Colonic mucosa (tissue), 4 donors: ENCODE measurements at regions not wholly inside any gene's neighbourhood (a gene's known extent, or its start where the extent isn't known, plus 50 kb on each side); places are given as distances from the start of the nearest gene placed in this dataset.

ENCODE experiments used
- DNase-seq: peaks from one replicate; pipeline ENCODE4 v3.0.0-alpha.2; 2020
- H3K27ac ChIP-seq: fragments of 200-600 bp; one replicate; pipeline ENCODE4 v1.8.0; 2021
- H3K27me3 ChIP-seq: fragments of 200-600 bp; one replicate; pipeline ENCODE4 v1.8.0; 2021
- H3K36me3 ChIP-seq: fragments of 200-600 bp; one replicate; pipeline ENCODE4 v1.8.0; 2021
- H3K4me1 ChIP-seq: fragments of 200-600 bp; one replicate; pipeline ENCODE4 v1.8.0; 2021; ENCODE audit warnings: mild to moderate bottlenecking
- H3K4me3 ChIP-seq: fragments of 200-600 bp; one replicate; pipeline ENCODE4 v1.8.0; 2021
- H3K9ac ChIP-seq, 2 donors: one replicate each; pipeline ENCODE4 v1.7.0; 2013; ENCODE audit warnings: control low read depth in 2 of 2, low read depth in 2 of 2, low read length in 2 of 2
- H3K9me3 ChIP-seq: fragments of 200-600 bp; one replicate; pipeline ENCODE4 v1.8.0; 2021
- intact Hi-C: fragments of 100-400 bp; cut with DNase I; formaldehyde crosslinking; loops from one replicate; pipeline ENCODE4 v1.14.1; 2022
- TF ChIP-seq, protein P1 (sequence below): fragments of 200-600 bp; IDR thresholded peaks from one replicate; pipeline ENCODE4 v1.8.0; 2022; ENCODE audit warnings: antibody characterized with exemption, mild to moderate bottlenecking
- donor health status: healthy.
- donor health status: DM: no; HTN: no; CAD: no.
- donor health status: DM: no; HTN: no; CAD: no.

DNA sequence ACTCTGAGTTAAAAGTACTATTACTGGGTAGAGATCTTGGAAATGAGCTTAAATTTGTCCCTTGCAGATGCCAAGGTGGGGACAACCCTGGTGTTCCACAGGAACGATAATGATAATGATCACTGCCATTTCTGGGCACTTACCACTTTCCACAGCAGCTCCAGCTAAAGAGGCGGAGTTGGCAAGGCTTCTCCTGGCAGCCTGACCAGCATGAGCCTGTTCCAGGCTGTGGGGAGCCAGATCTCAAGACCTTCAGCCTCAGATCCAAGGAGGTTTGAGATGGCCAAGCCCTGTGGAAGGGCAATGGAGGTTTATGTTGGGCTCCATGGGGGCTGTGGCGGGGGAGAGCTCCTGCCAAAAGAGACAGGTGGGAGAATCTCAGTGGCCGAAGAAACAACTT is 244.9 kb upstream of the MVB12B start:
- no peaks in the 10 kb centered on the region for H3K4me1 ChIP-seq
- DNase-seq: no peak
- H3K4me3 ChIP-seq: no peak overlapping the region
- no peaks in the 10 kb centered on the region for H3K36me3 ChIP-seq
- H3K9me3 ChIP-seq: no peaks in the 10 kb centered on the region
- intact Hi-C loops: no loop called here
- TF ChIP-seq, protein P1, sequence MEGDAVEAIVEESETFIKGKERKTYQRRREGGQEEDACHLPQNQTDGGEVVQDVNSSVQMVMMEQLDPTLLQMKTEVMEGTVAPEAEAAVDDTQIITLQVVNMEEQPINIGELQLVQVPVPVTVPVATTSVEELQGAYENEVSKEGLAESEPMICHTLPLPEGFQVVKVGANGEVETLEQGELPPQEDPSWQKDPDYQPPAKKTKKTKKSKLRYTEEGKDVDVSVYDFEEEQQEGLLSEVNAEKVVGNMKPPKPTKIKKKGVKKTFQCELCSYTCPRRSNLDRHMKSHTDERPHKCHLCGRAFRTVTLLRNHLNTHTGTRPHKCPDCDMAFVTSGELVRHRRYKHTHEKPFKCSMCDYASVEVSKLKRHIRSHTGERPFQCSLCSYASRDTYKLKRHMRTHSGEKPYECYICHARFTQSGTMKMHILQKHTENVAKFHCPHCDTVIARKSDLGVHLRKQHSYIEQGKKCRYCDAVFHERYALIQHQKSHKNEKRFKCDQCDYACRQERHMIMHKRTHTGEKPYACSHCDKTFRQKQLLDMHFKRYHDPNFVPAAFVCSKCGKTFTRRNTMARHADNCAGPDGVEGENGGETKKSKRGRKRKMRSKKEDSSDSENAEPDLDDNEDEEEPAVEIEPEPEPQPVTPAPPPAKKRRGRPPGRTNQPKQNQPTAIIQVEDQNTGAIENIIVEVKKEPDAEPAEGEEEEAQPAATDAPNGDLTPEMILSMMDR: no peak
- no peak overlapping the region for H3K9ac ChIP-seq
- no peaks in the 10 kb centered on the region for H3K27me3 ChIP-seq
- H3K27ac ChIP-seq: no peak overlapping the region

DNA sequence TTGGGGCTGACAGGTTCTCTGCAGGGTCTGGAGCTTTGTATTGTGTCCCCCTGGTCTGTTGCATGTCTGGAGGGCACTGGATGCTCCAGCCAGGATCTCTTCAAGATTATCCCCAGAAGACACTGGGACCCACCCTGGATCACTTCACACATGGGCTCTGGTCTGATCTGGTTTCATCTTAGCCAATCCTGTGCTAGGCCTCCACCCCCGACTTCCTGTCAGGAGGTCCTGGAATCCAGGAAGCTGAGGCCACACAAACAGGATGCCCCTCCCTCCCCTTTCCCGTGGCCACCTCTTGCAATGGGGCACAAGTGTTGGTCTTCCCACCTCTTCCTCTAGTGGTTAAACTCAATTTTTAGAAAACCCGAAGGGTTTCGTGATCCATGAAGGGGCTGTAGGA is 242.6 kb upstream of the MVB12B start:
- TF ChIP-seq, protein P1: no peak
- DNase-seq: no peak

DNA sequence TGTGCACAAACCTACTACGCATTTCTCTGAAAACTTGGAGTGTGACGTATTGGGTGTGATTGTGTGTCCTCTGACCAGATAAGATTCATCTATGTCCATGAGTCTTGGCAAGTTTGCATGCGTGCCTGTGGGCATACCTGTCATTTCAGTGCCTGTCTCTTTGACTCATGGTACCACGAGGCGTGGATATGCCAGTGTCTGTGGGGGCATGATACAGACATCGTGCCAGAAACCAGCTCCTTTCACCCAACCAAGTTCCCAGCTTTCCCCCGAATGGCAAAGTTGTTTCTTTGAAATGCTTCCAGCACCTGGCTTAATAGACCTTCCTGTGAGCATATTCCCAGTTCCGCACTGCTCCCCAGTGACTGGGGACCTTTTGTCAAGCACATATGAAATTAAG is 241.9 kb upstream of the MVB12B start:
- TF ChIP-seq, protein P1: no peak
- intact Hi-C loops: no loop called here
- Histone ChIP-seq H3K27ac (no peak overlapping the region), H3K27me3 (no peaks in the 10 kb centered on the region), H3K4me1 (no peaks in the 10 kb centered on the region), H3K36me3 (no peaks in the 10 kb centered on the region), H3K9me3 (no peaks in the 10 kb centered on the region), H3K9ac (no peak overlapping the region), H3K4me3 (no peak overlapping the region)
- no peak for DNase-seq

More for the DNA sequence above, 242.6 kb upstream of the MVB12B start:
- Histone ChIP-seq H3K9ac (no peak overlapping the region), H3K27me3 (no peaks in the 10 kb centered on the region), H3K4me1 (no peaks in the 10 kb centered on the region), H3K9me3 (no peaks in the 10 kb centered on the region), H3K4me3 (no peak overlapping the region), H3K36me3 (no peaks in the 10 kb centered on the region), H3K27ac (no peak overlapping the region)
- intact Hi-C loops: no loop called here

DNA sequence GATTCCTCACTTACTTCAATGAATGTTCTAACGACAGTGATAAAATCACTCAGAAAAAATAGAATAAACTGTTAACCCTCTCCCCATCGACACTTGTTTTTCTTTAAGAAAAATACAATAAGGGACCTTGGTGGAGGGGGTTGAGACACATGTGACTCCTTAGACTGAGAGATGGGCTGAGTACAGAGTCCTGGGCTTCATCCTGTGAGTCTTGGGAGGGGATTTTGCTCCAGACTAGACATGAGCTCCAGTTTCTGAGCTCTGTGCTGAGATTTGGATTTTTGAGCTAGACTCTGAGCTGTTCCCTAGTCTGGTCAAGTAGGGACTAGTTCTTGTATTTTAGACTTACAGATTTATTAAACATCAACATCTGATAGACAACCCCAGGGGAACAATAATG is 241.5 kb upstream of the MVB12B start:
- H3K27me3 ChIP-seq: no peaks in the 10 kb centered on the region
- intact Hi-C loops: no loop called here
- H3K27ac ChIP-seq: no peak overlapping the region
- H3K4me3 ChIP-seq: no peak overlapping the region
- H3K4me1 ChIP-seq: no peaks in the 10 kb centered on the region
- TF ChIP-seq, protein P1: no peak
- H3K9ac ChIP-seq: no peak overlapping the region
- DNase-seq: no peak
- H3K36me3 ChIP-seq: no peaks in the 10 kb centered on the region
- H3K9me3 ChIP-seq: no peaks in the 10 kb centered on the region

DNA sequence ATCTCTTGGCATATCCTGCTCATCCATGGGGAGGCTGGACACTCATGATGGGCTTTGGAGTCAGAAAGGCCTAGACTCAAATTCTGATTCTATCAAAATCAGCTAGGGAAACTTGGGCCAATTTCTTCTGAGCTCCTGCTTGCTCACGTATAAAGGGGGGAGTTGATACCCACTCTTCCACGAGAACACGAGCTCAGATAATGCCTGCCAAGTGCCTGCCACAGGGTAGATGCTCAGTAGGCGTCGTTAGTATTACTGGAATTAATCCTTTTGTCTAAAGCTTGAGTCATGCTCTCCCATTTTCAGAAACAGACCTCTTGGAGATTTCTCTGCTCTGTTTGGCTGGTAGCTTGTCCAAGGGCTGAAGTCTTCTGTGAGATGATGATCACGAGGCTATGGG is 238.3 kb upstream of the MVB12B start:
- no peak overlapping the region for H3K4me3 ChIP-seq
- no peaks in the 10 kb centered on the region for H3K36me3 ChIP-seq
- no peak for DNase-seq
- no peaks in the 10 kb centered on the region for H3K9me3 ChIP-seq
- TF ChIP-seq, protein P1: no peak
- no peak overlapping the region for H3K9ac ChIP-seq
- H3K4me1 ChIP-seq: no peaks in the 10 kb centered on the region
- H3K27me3 ChIP-seq: no peaks in the 10 kb centered on the region
- intact Hi-C loops: no loop called here
- no peak overlapping the region for H3K27ac ChIP-seq

DNA sequence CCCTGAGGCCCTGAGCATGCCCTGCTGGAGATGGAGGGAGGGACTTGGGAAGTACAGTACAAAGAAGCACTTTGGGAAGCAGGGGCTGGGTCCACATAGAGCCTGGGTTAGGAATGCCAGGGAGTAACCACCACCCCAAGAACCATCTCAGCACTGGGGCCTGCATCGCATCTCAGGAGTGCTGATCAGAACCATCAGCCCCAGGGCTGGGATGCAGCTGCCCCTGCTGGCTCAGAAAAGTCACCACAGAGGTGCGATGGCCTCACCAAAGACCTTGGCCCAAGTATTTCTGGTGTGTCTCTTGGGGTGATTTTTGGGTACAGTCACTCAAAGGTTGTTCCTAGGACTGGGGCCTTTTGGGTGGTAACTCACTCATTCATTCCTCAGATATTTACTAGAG is 236.8 kb upstream of the MVB12B start:
- Histone ChIP-seq H3K9ac (no peak overlapping the region), H3K36me3 (no peaks in the 10 kb centered on the region), H3K4me3 (no peak overlapping the region), H3K27ac (no peak overlapping the region), H3K9me3 (no peaks in the 10 kb centered on the region), H3K27me3 (no peaks in the 10 kb centered on the region), H3K4me1 (no peaks in the 10 kb centered on the region)
- DNase-seq: no peak
- TF ChIP-seq, protein P1: no peak
- intact Hi-C loops: no loop called here
